Neural crest cell (in vitro differentiated cells): ENCODE measurements at regions not wholly inside any gene's neighbourhood (a gene's known extent, or its start where the extent isn't known, plus 50 kb on each side); places are given as distances from the start of the nearest gene placed in this dataset.

Source experiments
- DNase-seq: peaks from one replicate; pipeline ENCODE4 v3.0.0; 2021; ENCODE audit warnings: low read depth, mixed read lengths, low spot score
- H3K27ac Mint-ChIP-seq: one replicate; pipeline ENCODE4 v1.8.0; 2021; ENCODE audit warnings: mild to moderate bottlenecking, mixed read lengths; ENCODE audit not compliant: unreplicated experiment
- H3K27me3 Mint-ChIP-seq: 2 replicates; pipeline ENCODE4 v1.8.0; 2021; ENCODE audit warnings: low read depth, mild to moderate bottlenecking, mixed read lengths
- H3K36me3 Mint-ChIP-seq: 2 replicates; pipeline ENCODE4 v1.8.0; 2021; ENCODE audit warnings: low read depth, mild to moderate bottlenecking, mixed read lengths
- H3K4me1 Mint-ChIP-seq: 2 replicates; pipeline ENCODE4 v1.8.0; 2021; ENCODE audit warnings: mixed read lengths
- H3K4me3 Mint-ChIP-seq: one replicate; pipeline ENCODE4 v1.8.0; 2021; ENCODE audit warnings: mild to moderate bottlenecking, mixed read lengths
- H3K9me3 Mint-ChIP-seq: 2 replicates; pipeline ENCODE4 v1.8.0; 2021; ENCODE audit warnings: mixed read lengths
- TF ChIP-seq, protein P1 (sequence below): fragments of 200-600 bp; sonication (generic); conservative IDR thresholded peaks from 2 replicates; pipeline ENCODE4 v1.5.0; 2021; ENCODE audit warnings: antibody characterized with exemption, mild to moderate bottlenecking

DNA sequence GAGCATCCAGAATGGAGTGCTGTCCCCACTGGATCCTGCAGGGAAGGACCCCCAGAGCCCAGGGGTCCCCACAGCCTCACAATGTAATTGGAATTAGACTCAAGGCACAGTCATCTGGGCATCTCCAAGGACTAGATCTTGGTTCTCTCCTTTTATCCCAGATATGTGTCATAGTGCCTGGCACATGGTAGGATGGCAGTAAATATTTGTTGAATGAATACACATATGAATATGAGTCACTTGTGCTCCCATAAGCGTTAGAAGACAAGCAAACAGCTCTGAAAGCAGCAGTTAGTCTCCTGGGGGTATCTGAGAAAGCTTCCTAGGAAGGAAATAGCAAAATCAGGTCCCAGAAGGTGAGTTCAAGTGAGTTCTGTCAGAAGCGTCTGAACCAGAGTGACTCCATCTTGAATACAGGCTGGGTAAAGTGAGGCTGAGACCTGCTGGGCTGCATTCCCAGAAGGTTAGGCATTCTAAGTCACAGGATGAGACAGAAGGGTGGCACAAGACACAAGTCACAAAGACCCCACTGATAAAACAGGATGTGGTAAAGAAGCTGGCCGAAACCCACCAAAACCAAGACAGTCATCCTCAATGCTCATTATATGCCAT lies 234.1 kb upstream of the ID2 start:
- Mint-ChIP-seq H3K9me3 (peaks cover 5% of the 10 kb centered on the region), H3K27me3 (no peaks in the 10 kb centered on the region), H3K27ac (no peak overlapping the region), H3K4me1 (peaks cover 4% of the 10 kb centered on the region), H3K4me3 (no peak overlapping the region), H3K36me3 (no peaks in the 10 kb centered on the region)
- no peak for DNase-seq
- TF ChIP-seq, protein P1, sequence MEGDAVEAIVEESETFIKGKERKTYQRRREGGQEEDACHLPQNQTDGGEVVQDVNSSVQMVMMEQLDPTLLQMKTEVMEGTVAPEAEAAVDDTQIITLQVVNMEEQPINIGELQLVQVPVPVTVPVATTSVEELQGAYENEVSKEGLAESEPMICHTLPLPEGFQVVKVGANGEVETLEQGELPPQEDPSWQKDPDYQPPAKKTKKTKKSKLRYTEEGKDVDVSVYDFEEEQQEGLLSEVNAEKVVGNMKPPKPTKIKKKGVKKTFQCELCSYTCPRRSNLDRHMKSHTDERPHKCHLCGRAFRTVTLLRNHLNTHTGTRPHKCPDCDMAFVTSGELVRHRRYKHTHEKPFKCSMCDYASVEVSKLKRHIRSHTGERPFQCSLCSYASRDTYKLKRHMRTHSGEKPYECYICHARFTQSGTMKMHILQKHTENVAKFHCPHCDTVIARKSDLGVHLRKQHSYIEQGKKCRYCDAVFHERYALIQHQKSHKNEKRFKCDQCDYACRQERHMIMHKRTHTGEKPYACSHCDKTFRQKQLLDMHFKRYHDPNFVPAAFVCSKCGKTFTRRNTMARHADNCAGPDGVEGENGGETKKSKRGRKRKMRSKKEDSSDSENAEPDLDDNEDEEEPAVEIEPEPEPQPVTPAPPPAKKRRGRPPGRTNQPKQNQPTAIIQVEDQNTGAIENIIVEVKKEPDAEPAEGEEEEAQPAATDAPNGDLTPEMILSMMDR = no peak

DNA sequence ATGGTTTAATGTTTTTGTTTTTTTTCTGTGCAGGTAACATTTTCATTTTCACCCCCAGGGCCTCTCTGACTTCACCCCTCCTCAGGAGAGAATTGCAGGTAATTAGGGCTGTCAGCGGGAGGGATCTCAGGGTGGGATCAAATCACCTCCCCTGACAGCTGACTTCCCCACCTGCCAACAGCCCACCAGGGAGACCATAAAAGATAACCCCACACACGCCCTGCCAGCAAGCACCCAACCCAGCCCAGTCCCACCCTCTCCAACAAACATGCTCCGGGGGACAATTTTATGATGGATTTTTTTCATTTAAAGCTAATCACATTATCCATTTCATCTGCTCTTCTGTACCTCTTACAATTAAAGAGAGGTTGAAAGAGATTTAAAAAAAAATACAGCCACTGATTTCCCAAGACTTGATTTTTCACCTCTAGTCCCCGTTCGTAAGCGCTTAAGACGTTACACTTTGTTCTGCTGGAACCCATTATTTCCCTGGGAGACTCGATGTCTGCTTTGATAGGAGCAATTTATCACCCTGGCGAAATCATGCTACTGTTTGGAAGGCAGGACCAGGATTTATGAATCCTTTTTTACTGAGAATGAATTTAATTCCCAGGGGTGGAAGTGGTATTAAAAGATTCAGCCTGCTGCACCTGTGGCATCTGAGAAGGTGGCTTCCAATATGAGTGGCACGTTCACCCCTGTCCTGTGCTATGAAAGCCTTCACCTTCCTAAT lies 232.9 kb upstream of the ID2 start:
- DNase-seq = no peak
- H3K4me3 Mint-ChIP-seq = no peak overlapping the region
- H3K4me1 Mint-ChIP-seq = peaks cover 4% of the 10 kb centered on the region
- H3K27ac Mint-ChIP-seq = no peak overlapping the region
- TF ChIP-seq, protein P1 = no peak
- no peaks in the 10 kb centered on the region for H3K27me3 Mint-ChIP-seq
- H3K9me3 Mint-ChIP-seq = peaks cover 5% of the 10 kb centered on the region
- H3K36me3 Mint-ChIP-seq = no peaks in the 10 kb centered on the region

DNA sequence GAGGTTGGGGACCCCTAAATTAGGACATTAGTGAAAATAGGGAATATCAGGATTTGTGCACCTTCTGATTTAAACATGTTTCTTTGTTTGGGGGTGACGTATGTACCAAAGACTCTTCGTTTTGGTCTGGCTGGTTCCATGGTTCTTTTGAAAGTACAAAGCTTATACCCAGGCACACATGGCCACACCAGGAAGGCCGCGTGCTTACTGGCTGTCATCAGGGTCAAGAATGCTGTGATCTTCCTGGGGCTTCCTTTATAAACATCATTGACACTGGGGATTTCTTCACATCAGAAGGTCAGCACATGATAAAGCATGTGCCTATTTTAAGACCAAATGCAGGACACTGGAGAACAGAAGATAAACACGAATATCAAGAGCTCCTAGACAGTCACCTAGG lies 230.6 kb upstream of the ID2 start:
- Mint-ChIP-seq H3K4me1 (peaks cover 4% of the 10 kb centered on the region), H3K27ac (no peak overlapping the region), H3K36me3 (no peaks in the 10 kb centered on the region), H3K27me3 (no peaks in the 10 kb centered on the region), H3K4me3 (no peak overlapping the region), H3K9me3 (peaks cover 5% of the 10 kb centered on the region)
- TF ChIP-seq, protein P1 = no peak
- no peak for DNase-seq

DNA sequence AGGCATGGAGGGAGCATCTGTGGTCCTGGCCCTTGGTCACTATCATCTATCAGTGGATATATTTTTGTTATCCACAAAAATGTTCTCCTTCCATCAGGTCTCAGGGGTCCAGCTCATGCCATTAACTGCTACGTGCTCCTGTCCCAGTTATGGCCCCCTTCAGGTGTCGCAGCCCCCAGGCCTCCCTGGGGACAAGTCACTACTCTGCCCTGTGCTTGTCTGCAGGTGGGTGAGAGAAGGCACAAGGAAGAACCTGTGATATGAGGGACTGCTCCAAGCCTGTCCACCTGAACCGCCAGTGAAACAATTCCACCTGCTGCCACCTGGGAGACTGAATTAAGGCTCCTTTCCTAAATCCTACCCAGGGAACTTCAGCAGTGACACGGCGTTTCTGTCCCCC lies 229.6 kb upstream of the ID2 start:
- H3K36me3 Mint-ChIP-seq = no peaks in the 10 kb centered on the region
- no peak overlapping the region for H3K4me3 Mint-ChIP-seq
- no peak for DNase-seq
- no peak overlapping the region for H3K27ac Mint-ChIP-seq
- peaks cover 5% of the 10 kb centered on the region for H3K9me3 Mint-ChIP-seq
- TF ChIP-seq, protein P1 = no peak
- H3K4me1 Mint-ChIP-seq = peaks cover 4% of the 10 kb centered on the region
- H3K27me3 Mint-ChIP-seq = no peaks in the 10 kb centered on the region

DNA sequence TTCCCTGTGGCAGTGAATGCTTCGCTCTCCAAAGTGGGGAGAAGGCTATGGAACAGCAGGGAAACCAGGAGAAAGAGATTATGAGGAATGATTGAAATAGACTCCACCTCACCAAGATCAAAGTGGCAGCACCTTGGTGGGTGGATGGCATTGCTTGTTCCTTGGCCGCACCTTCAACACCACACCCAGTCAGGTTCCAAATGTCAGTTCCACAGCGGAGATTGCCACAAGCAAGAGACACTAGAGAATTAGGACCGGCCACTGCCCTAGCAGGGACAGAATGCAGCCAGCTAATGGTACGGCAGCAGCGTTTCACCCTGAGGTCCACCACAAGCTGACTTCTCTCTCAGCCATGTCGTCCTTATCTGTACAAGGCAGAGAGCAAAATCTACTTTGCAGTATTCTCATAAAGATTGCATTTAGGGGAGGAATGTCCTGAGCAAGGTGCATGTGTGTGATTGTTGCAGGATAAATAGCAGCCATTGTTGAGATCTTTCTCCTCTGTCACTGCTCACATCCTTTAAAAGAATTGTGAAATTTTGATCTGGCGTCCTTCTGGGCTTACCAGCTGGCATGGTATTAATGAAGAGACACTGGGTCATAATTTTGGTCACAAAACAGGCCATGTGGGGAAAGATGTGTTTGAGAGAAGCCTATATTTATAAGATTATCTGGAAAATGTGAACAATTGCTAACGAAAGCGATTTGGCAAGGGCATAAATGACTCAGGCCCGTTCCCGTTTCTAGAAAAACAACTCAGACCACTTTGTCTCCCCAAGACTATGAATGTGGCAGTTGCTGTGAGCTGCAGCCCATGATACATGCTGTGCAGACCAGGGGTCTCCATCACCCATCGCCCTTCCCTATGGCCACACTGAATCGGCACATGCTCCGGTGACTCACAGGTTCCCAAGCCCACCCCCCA lies 228.6 kb upstream of the ID2 start:
- TF ChIP-seq, protein P1 = no peak
- Mint-ChIP-seq H3K36me3 (no peaks in the 10 kb centered on the region), H3K27ac (no peak overlapping the region), H3K4me1 (peaks cover 4% of the 10 kb centered on the region), H3K4me3 (no peak overlapping the region), H3K27me3 (no peaks in the 10 kb centered on the region), H3K9me3 (peaks cover 5% of the 10 kb centered on the region)
- DNase-seq = no peak
